ENCODE measurements at regions not wholly inside any gene's neighbourhood (a gene's known extent, or its start where the extent isn't known, plus 50 kb on each side); places are given as distances from the start of the nearest gene placed in this dataset.

DNA sequence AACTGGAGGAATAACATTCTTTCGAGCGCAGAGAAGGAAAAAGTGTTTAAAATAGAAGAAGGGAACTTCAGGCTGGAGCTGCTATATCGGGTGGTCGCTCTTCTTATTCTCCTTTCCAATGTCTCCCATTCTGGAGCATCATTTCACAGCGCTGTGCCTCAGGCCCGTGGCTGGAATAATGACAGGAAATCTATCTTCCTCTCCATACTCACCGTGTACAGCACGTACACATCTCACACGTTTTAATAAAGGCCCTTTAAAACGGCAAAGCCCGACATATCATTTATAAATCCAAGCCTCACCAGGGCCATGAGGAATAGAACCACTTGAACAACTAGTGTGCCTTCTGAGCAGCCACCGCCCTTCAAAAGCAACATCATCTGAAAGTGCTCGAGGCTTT lies 264.4 kb downstream of the TEX29 start:
- ChIA-PET CTCF (no interaction called here), POLR2A (no interaction called here)
- Histone ChIP-seq H3K27me3 (ENCODE audit: control insufficient read depth, insufficient read depth, low read length) (no peaks in the 10 kb centered on the region), H3K4me3 (ENCODE audit: low read depth, low read length) (no peak overlapping the region), H3K36me3 (ENCODE audit: control insufficient read depth, insufficient read depth, low read length) (no peaks in the 10 kb centered on the region)
- TF ChIP-seq, protein P1, sequence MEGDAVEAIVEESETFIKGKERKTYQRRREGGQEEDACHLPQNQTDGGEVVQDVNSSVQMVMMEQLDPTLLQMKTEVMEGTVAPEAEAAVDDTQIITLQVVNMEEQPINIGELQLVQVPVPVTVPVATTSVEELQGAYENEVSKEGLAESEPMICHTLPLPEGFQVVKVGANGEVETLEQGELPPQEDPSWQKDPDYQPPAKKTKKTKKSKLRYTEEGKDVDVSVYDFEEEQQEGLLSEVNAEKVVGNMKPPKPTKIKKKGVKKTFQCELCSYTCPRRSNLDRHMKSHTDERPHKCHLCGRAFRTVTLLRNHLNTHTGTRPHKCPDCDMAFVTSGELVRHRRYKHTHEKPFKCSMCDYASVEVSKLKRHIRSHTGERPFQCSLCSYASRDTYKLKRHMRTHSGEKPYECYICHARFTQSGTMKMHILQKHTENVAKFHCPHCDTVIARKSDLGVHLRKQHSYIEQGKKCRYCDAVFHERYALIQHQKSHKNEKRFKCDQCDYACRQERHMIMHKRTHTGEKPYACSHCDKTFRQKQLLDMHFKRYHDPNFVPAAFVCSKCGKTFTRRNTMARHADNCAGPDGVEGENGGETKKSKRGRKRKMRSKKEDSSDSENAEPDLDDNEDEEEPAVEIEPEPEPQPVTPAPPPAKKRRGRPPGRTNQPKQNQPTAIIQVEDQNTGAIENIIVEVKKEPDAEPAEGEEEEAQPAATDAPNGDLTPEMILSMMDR (IDR thresholded peaks at IDR 0.05; ENCODE audit: insufficient read depth, low read depth, low read length), result no peak
- no peak for DNase-seq (ENCODE audit: low read depth)

DNA sequence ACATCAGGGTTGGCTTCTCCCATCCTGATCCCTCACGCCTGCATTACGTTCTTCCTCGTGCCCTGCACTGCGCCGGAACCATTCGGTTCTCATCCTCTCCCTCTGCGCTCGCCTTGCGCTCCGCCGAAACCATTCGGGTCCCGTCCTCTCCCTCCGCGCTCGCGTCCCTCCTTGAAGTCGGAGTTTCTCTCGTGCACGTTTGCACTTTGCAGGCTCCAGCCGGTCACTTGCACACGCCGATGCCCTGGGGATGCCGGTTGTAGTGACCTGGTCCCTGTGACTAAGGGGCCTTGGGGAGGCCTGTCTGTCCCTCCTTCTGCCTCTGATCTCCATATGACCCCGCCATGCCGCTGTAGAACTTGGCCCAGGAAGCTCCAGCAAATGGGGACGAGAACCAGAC lies 265.8 kb downstream of the TEX29 start:
- DNase-seq (ENCODE audit: low read depth), result no peak
- CTCF ChIA-PET, result no interaction called here
- H3K27me3 ChIP-seq (ENCODE audit: control insufficient read depth, insufficient read depth, low read length), result no peaks in the 10 kb centered on the region
- H3K4me3 ChIP-seq (ENCODE audit: low read depth, low read length), result no peak overlapping the region
- POLR2A ChIA-PET, result no interaction called here
- no peaks in the 10 kb centered on the region for H3K36me3 ChIP-seq (ENCODE audit: control insufficient read depth, insufficient read depth, low read length)
- TF ChIP-seq, protein P1 (IDR thresholded peaks at IDR 0.05; ENCODE audit: insufficient read depth, low read depth, low read length), result no peak

DNA sequence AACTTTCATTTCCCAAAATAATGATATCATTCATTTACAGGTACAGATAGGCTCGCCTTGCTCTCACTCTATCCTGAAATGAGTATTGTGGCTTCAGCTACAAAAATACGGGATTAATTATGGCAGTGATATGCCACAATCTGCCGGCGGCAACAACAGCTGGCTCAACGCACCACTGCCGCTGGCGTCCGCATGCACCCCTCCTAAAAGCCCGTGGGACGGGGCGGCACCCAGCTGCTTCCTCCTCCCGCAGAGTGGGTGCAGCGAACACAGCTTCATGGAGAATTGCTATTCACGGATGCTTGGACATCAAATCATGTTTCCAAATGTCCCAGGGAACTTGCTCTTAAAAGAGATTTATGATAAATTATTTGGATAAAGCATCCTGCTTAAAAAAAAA lies 266.8 kb downstream of the TEX29 start:
- DNase-seq (ENCODE audit: low read depth), result no peak
- Histone ChIP-seq H3K27me3 (ENCODE audit: control insufficient read depth, insufficient read depth, low read length) (no peaks in the 10 kb centered on the region), H3K36me3 (ENCODE audit: control insufficient read depth, insufficient read depth, low read length) (no peaks in the 10 kb centered on the region), H3K4me3 (ENCODE audit: low read depth, low read length) (no peak overlapping the region)
- CTCF ChIA-PET, result no interaction called here
- POLR2A ChIA-PET, result no interaction called here
- TF ChIP-seq, protein P1 (IDR thresholded peaks at IDR 0.05; ENCODE audit: insufficient read depth, low read depth, low read length), result no peak

DNA sequence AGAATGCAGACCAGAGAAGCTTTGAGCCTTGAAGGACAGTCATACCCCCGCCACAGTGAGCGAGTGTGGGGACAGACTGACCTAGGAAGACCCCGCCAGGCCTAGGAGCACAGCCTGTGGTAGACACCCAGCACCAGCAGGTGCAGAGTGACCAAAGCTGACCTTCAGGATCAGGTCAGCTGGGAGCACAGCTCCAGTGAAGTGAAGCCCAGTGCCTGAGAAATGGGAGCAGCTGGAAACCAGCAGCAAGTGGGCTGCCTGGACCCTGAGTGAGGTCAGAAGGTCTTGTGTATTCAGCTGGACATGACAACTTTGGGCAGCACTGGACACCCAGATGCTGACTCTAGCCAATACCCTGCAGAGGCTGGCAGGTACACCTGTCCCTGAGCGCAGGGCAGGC lies 268.9 kb downstream of the TEX29 start:
- POLR2A ChIA-PET, result no interaction called here
- TF ChIP-seq, protein P1 (IDR thresholded peaks at IDR 0.05; ENCODE audit: insufficient read depth, low read depth, low read length), result no peak
- no peaks in the 10 kb centered on the region for H3K27me3 ChIP-seq (ENCODE audit: control insufficient read depth, insufficient read depth, low read length)
- CTCF ChIA-PET, result no interaction called here
- DNase-seq (ENCODE audit: low read depth), result no peak
- H3K36me3 ChIP-seq (ENCODE audit: control insufficient read depth, insufficient read depth, low read length), result no peaks in the 10 kb centered on the region
- no peak overlapping the region for H3K4me3 ChIP-seq (ENCODE audit: low read depth, low read length)

DNA sequence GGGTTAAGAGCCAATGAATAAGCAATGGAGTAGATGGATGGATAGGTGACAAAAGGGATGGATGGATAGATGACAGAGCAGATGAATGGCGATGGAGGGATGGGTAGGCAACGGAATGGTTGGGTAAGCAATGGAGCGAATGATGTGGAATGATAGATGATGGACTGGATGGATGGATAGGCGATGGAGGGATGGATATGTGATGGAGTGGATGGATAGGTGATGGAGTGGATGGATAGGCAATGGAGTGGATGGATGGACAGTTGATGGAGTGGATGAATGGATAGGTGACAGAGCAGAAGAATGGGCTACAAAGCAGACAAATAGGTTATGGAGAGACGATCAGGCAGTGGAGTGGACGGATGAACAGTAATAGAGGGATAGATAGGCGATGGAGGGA lies 269.6 kb downstream of the TEX29 start:
- CTCF ChIA-PET, result no interaction called here
- TF ChIP-seq, protein P1 (IDR thresholded peaks at IDR 0.05; ENCODE audit: insufficient read depth, low read depth, low read length), result no peak
- no peak for DNase-seq (ENCODE audit: low read depth)

More for the DNA sequence above, 269.6 kb downstream of the TEX29 start:
- POLR2A ChIA-PET, result no interaction called here
- no peaks in the 10 kb centered on the region for H3K27me3 ChIP-seq (ENCODE audit: control insufficient read depth, insufficient read depth, low read length)
- H3K4me3 ChIP-seq (ENCODE audit: low read depth, low read length), result no peak overlapping the region
- no peaks in the 10 kb centered on the region for H3K36me3 ChIP-seq (ENCODE audit: control insufficient read depth, insufficient read depth, low read length)
